K562 (cell line): ENCODE measurements at regions not wholly inside any gene's neighbourhood (a gene's known extent, or its start where the extent isn't known, plus 50 kb on each side); places are given as distances from the start of the nearest gene placed in this dataset.

Experiments
- ATAC-seq: fragments of 200-7000 bp; cut with Tn5 transposase; 3 replicates; pipeline ENCODE4 v1.9.1; 2020; ENCODE audit warnings: moderate library complexity
- BruUV-seq: library from RNA; stranded (reverse); fragments of 400-500 nt; replicated peaks from 2 replicates; lab custom pipeline; 2021; lab: Mats Ljungman, UMichigan
- CTCF ChIA-PET: fragments of 300-600 bp; formaldehyde crosslinking; extraction: SDS; loops from one replicate; lab custom pipeline; 2021; ENCODE audit warnings: low intra/inter-chr PET ratio; lab: Yijun Ruan, JAX
- POLR2A ChIA-PET: fragments of 300-600, 350-650 bp; sonication (Branson Sonifier 250); formaldehyde crosslinking; extraction: SDS; loops from one replicate; lab custom pipeline; 2021; ENCODE audit warnings: antibody characterized with exemption, inconsistent platforms; lab: Yijun Ruan, JAX
- DNase-seq, 4 experiments: peaks; one replicate each; pipeline versions ENCODE4 v3.0.0 to v3.0.0-alpha.2; 2011 to 2018; ENCODE audit warnings: low spot score in 3 of 4, mixed read lengths in 3 of 4; ENCODE audit errors: extremely low read depth in 1 of 4
- FAIRE-seq: peaks from 2 replicates; lab custom pipeline; 2011; peaks lifted over from hg19 to GRCh38; lab: Jason Lieb, UNC
- H2AFZ ChIP-seq: 2 replicates; pipeline ENCODE4 v1.6.0; 2011; ENCODE audit warnings: low read depth, low read length, control low read depth, inconsistent platforms
- H3K27ac ChIP-seq: fragments of 200-600 bp; 3 replicates; pipeline ENCODE4 v1.8.0; 2011; ENCODE audit warnings: low read depth, mild to moderate bottlenecking, control low read depth, inconsistent platforms, low read length, moderate library complexity, mixed read lengths; ENCODE audit errors: extremely low read depth
- H3K27me3 ChIP-seq, 2 experiments: fragments of 300-600 bp in 1 of 2; 2 replicates in 1 of 2; 3 replicates in 1 of 2; pipeline versions ENCODE4 v1.6.0 to v1.8.0; 2011; ENCODE audit warnings: inconsistent platforms in 2 of 2, low read length in 2 of 2, mild to moderate bottlenecking in 1 of 2, mixed read lengths in 1 of 2, moderate library complexity in 1 of 2; ENCODE audit not compliant: control insufficient read depth in 2 of 2, insufficient read depth in 2 of 2
- H3K36me3 ChIP-seq: fragments of 300-600 bp; 3 replicates; pipeline ENCODE4 v1.8.0; 2011; ENCODE audit warnings: mild to moderate bottlenecking, low read length, inconsistent platforms; ENCODE audit not compliant: control insufficient read depth, insufficient read depth
- H3K4me1 ChIP-seq, 2 experiments: fragments of 200-600 bp in 1 of 2; replicated peaks in 1 of 2; 2 replicates in 1 of 2; 3 replicates in 1 of 2; pipeline versions ENCODE4 v1.5.1 to v1.8.0; 2011; ENCODE audit warnings: inconsistent platforms in 2 of 2, low read length in 2 of 2, mild to moderate bottlenecking in 1 of 2, mixed read lengths in 1 of 2, moderate library complexity in 1 of 2; ENCODE audit not compliant: control insufficient read depth in 2 of 2, insufficient read depth in 2 of 2
- H3K4me2 ChIP-seq: 2 replicates; pipeline ENCODE4 v1.6.1; 2011; ENCODE audit warnings: low read length, control low read depth, inconsistent platforms, mixed read lengths; ENCODE audit not compliant: insufficient read depth
- H3K4me3 ChIP-seq: fragments of 200-600 bp; sonication (generic), shearing (Covaris generic); 2 replicates; pipeline ENCODE4 v1.5.1; 2016; ENCODE audit warnings: control low read depth, inconsistent platforms
- H3K79me2 ChIP-seq: fragments of 200-600 bp; 3 replicates; pipeline ENCODE4 v1.8.0; 2011; ENCODE audit warnings: low read length, inconsistent platforms; ENCODE audit not compliant: control insufficient read depth, insufficient read depth
- H3K9ac ChIP-seq, 2 experiments: 2 replicates each; pipeline versions ENCODE4 v1.6.0 to v1.6.1; 2011; ENCODE audit warnings: low read depth in 2 of 2, low read length in 2 of 2, control low read depth in 1 of 2, inconsistent platforms in 1 of 2, mild to moderate bottlenecking in 1 of 2, mixed read lengths in 1 of 2; ENCODE audit not compliant: insufficient read depth in 1 of 2
- H3K9me1 ChIP-seq: one replicate; pipeline ENCODE4 v1.6.0; 2011; ENCODE audit warnings: inconsistent platforms, mild to moderate bottlenecking, low read length, moderate library complexity; ENCODE audit not compliant: control insufficient read depth, insufficient read depth
- H3K9me3 ChIP-seq: replicated peaks from 2 replicates; pipeline ENCODE4 v1.5.1; 2011; ENCODE audit warnings: low read depth, low read length, inconsistent platforms; ENCODE audit not compliant: control insufficient read depth, insufficient read depth
- H4K20me1 ChIP-seq: replicated peaks from 2 replicates; pipeline ENCODE4 v1.6.1; 2011; ENCODE audit warnings: low read length, inconsistent platforms, mixed read lengths; ENCODE audit not compliant: control insufficient read depth, insufficient read depth
- E2F1 ChIP-seq: sonication (generic); formaldehyde crosslinking; IDR thresholded peaks from 2 replicates; pipeline ENCODE4 v1.8.1; 2023; ENCODE audit warnings: mild to moderate bottlenecking, missing genetic modification reagents, moderate library complexity
- ETS2 ChIP-seq: IDR thresholded peaks from 2 replicates; pipeline ENCODE4 v1.6.1; 2016; ENCODE audit warnings: borderline replicate concordance, missing genetic modification characterization, mild to moderate bottlenecking, moderate library complexity, missing compliant biosample characterization; ENCODE audit not compliant: poor library complexity, severe bottlenecking
- FUS ChIP-seq: fragments of 200-400 bp; formaldehyde crosslinking; optimal IDR thresholded peaks from 2 replicates; pipeline ENCODE3; 2017; ENCODE audit warnings: low read depth, low read length
- HMG20B ChIP-seq: fragments of 250-450 bp; sonication (Bioruptor Pico); IDR thresholded peaks from 2 replicates; pipeline ENCODE4 v1.5.0; 2021; ENCODE audit warnings: mild to moderate bottlenecking
- MTA2 ChIP-seq: fragments of 450-650 bp; IDR thresholded peaks from 2 replicates; pipeline ENCODE4 v1.6.1; 2016; ENCODE audit warnings: low read depth
- NONO ChIP-seq, 2 experiments: fragments of 200-400 bp in 1 of 2; fragments of 450-650 bp in 1 of 2; formaldehyde crosslinking in 1 of 2; IDR thresholded peaks; 2 replicates each; pipeline ENCODE4 v1.6.1; 2017; ENCODE audit warnings: low read depth in 2 of 2, mild to moderate bottlenecking in 2 of 2, moderate library complexity in 2 of 2, low read length in 1 of 2
- PTBP1 ChIP-seq: fragments of 200-400 bp; formaldehyde crosslinking; IDR thresholded peaks from 2 replicates; pipeline ENCODE4 v1.6.1; 2017; ENCODE audit warnings: low read depth, low read length
- XRCC4 ChIP-seq: IDR thresholded peaks from one replicate; pipeline ENCODE4 v1.6.1; 2011; ENCODE audit not compliant: insufficient read depth, insufficient read length; ENCODE audit errors: extremely low read depth
- YBX1 ChIP-seq: fragments of 450-650 bp; IDR thresholded peaks from 2 replicates; pipeline ENCODE4 v1.7.1; 2016; ENCODE audit warnings: mild to moderate bottlenecking
- ZNF277 ChIP-seq: fragments of 250-450 bp; sonication (Bioruptor Pico); IDR thresholded peaks from 2 replicates; pipeline ENCODE4 v1.8.0; 2022; ENCODE audit warnings: inconsistent platforms, mild to moderate bottlenecking, moderate library complexity, borderline replicate concordance
- ZNF609 ChIP-seq: sonication (generic); formaldehyde crosslinking; IDR thresholded peaks from 2 replicates; pipeline ENCODE4 v1.8.1; 2023; ENCODE audit warnings: missing genetic modification reagents, mild to moderate bottlenecking, borderline replicate concordance
- WGBS: fragments of 100-300 bp; shearing (Covaris generic); methylation state at CpG from one replicate; pipeline ENCODE4 v1.1.6; 2016; ENCODE audit warnings: low coverage, mixed read lengths; ENCODE audit not compliant: insufficient coverage; ENCODE audit errors: missing lambda C conversion rate; 5-methylcytosine and 5-hydroxymethylcytosine counted together
- in situ Hi-C: fragments of 300-500 bp; cut with MboI; formaldehyde crosslinking; loops from 4 replicates; pipeline ENCODE4 v1.15.0; 2018; ENCODE audit warnings: inconsistent platforms, mixed read lengths
- intact Hi-C: fragments of 100-400 bp; cut with micrococcal nuclease; formaldehyde crosslinking; loops from 2 replicates; pipeline ENCODE4 v1.14.2; 2022

GRCh38 chr18:67133669-67134068 is 382.9 kb downstream of the DSEL start:
- Histone ChIP-seq H3K9me1 (no peaks in the 10 kb centered on the region), H3K36me3 (no peaks in the 10 kb centered on the region), H3K4me3 (no peak overlapping the region), H3K27ac (no peak overlapping the region), H3K4me2 (no peak overlapping the region), H3K79me2 (no peaks in the 10 kb centered on the region), H3K4me1 (no peaks in the 10 kb centered on the region), H3K9me3 (no peaks in the 10 kb centered on the region), H3K27me3 (no peaks in the 10 kb centered on the region), H3K9ac (no peak overlapping the region), H2AFZ (no peak overlapping the region), H4K20me1 (no peaks in the 10 kb centered on the region)
- DNase-seq (no peak), FAIRE-seq (no peak), ATAC-seq (no peak)
- 0% methylated on average over 2 of the region's 3 CpGs for WGBS
- no peak for TF ChIP-seq ETS2 (tag)
- no peak for TF ChIP-seq HMG20B
- TF ChIP-seq ZNF609 (CRISPR knock-in tag) = no peak
- TF ChIP-seq XRCC4 = no peak
- TF ChIP-seq E2F1 = no peak
- TF ChIP-seq YBX1 = no peak
- TF ChIP-seq ZNF277 (CRISPR knock-in tag) = no peak
- TF ChIP-seq MTA2 = no peak
- no peak for TF ChIP-seq PTBP1
- no peak for TF ChIP-seq FUS
- TF ChIP-seq NONO (IDR thresholded peaks at IDR 0.05; ENCODE audit: low read depth in 2 of 2, low read length in 1 of 2) = no peak
- ChIA-PET CTCF (no interaction called here), POLR2A (no interaction called here)
- BruUV-seq = no TSS peak
- intact Hi-C loops (no loop called here), in situ Hi-C loops (no loop called here)
